ENCODE measurements at regions not wholly inside any gene's neighbourhood (a gene's known extent, or its start where the extent isn't known, plus 50 kb on each side); places are given as distances from the start of the nearest gene placed in this dataset.

GRCh38 chr2:220424561-220424960, 797.1 kb downstream of the SLC4A3 start:
- Histone ChIP-seq H3K9ac (ENCODE audit: low read length) (no peak overlapping the region), H3K4me1 (ENCODE audit: insufficient read depth, low read length, severe bottlenecking) (no peaks in the 10 kb centered on the region), H3K36me3 (ENCODE audit: insufficient read depth, low read length) (no peaks in the 10 kb centered on the region), H3K4me2 (ENCODE audit: low read length) (no peak overlapping the region), H3K9me2 (ENCODE audit: low read depth, low read length) (no peaks in the 10 kb centered on the region), H3K9me3 (ENCODE audit: low read length) (no peaks in the 10 kb centered on the region), H3K4me3 (ENCODE audit: low read depth, low read length, poor library complexity, severe bottlenecking) (no peak overlapping the region), H3K27ac (ENCODE audit: low read depth, low read length, poor library complexity, severe bottlenecking) (no peak overlapping the region), H4K20me1 (ENCODE audit: insufficient read depth, low read length) (no peaks in the 10 kb centered on the region), H2AFZ (ENCODE audit: low read length) (no peak overlapping the region), H3K79me2 (ENCODE audit: insufficient read depth, low read length) (no peaks in the 10 kb centered on the region), H3F3A (ENCODE audit: insufficient read depth, low read length) (no peaks in the 10 kb centered on the region), H3K27me3 (ENCODE audit: insufficient read depth, low read length) (no peaks in the 10 kb centered on the region)
- TF ChIP-seq EZH2 (IDR thresholded peaks at IDR 0.05; ENCODE audit: borderline replicate concordance, low read length): no peak
- no peak for TF ChIP-seq CTCF (IDR thresholded peaks at IDR 0.05; ENCODE audit: low read length)

- no peaks in the 10 kb centered on the region for H3K79me2 ChIP-seq (ENCODE audit: insufficient read depth, low read length)
- H3K4me2 ChIP-seq (ENCODE audit: low read length): no peak overlapping the region
- no peaks in the 10 kb centered on the region for H3K4me1 ChIP-seq (ENCODE audit: insufficient read depth, low read length, severe bottlenecking)
- H2AFZ ChIP-seq (ENCODE audit: low read length): no peak overlapping the region
- no peaks in the 10 kb centered on the region for H3F3A ChIP-seq (ENCODE audit: insufficient read depth, low read length)
- no peak overlapping the region for H3K9ac ChIP-seq (ENCODE audit: low read length)
- no peak overlapping the region for H3K27ac ChIP-seq (ENCODE audit: low read depth, low read length, poor library complexity, severe bottlenecking)
- TF ChIP-seq EZH2 (IDR thresholded peaks at IDR 0.05; ENCODE audit: borderline replicate concordance, low read length) (no peak), CTCF (IDR thresholded peaks at IDR 0.05; ENCODE audit: low read length) (no peak)
- H3K36me3 ChIP-seq (ENCODE audit: insufficient read depth, low read length): no peaks in the 10 kb centered on the region
- no peak overlapping the region for H3K4me3 ChIP-seq (ENCODE audit: low read depth, low read length, poor library complexity, severe bottlenecking)
- H3K9me2 ChIP-seq (ENCODE audit: low read depth, low read length): no peaks in the 10 kb centered on the region
- H3K9me3 ChIP-seq (ENCODE audit: low read length): no peaks in the 10 kb centered on the region
- H4K20me1 ChIP-seq (ENCODE audit: insufficient read depth, low read length): no peaks in the 10 kb centered on the region
- H3K27me3 ChIP-seq (ENCODE audit: insufficient read depth, low read length): no peaks in the 10 kb centered on the region
Measured at GRCh38 chr2:220432645-220433044, 805.2 kb downstream of the SLC4A3 start.

- Histone ChIP-seq H3K9me2 (ENCODE audit: low read depth, low read length) (no peaks in the 10 kb centered on the region), H3K9me3 (ENCODE audit: low read length) (no peaks in the 10 kb centered on the region), H3K27me3 (ENCODE audit: insufficient read depth, low read length) (no peaks in the 10 kb centered on the region), H3K4me3 (ENCODE audit: low read depth, low read length, poor library complexity, severe bottlenecking) (no peak overlapping the region), H3K27ac (ENCODE audit: low read depth, low read length, poor library complexity, severe bottlenecking) (no peak overlapping the region), H3K36me3 (ENCODE audit: insufficient read depth, low read length) (no peaks in the 10 kb centered on the region), H3K4me1 (ENCODE audit: insufficient read depth, low read length, severe bottlenecking) (no peaks in the 10 kb centered on the region), H3K9ac (ENCODE audit: low read length) (no peak overlapping the region), H3F3A (ENCODE audit: insufficient read depth, low read length) (no peaks in the 10 kb centered on the region), H3K4me2 (ENCODE audit: low read length) (no peak overlapping the region), H2AFZ (ENCODE audit: low read length) (no peak overlapping the region), H3K79me2 (ENCODE audit: insufficient read depth, low read length) (no peaks in the 10 kb centered on the region), H4K20me1 (ENCODE audit: insufficient read depth, low read length) (no peaks in the 10 kb centered on the region)
- no peak for TF ChIP-seq EZH2 (IDR thresholded peaks at IDR 0.05; ENCODE audit: borderline replicate concordance, low read length)
- TF ChIP-seq CTCF (IDR thresholded peaks at IDR 0.05; ENCODE audit: low read length): no peak
Measured at GRCh38 chr2:220433131-220433530, 805.7 kb downstream of the SLC4A3 start.

Data from OCI-LY1 (cell line).